ENCODE measurements at regions not wholly inside any gene's neighbourhood (a gene's known extent, or its start where the extent isn't known, plus 50 kb on each side); places are given as distances from the start of the nearest gene placed in this dataset.
A peak's percentile ranks its signal among the peaks of the same experiment; 100 is the strongest.

DNA sequence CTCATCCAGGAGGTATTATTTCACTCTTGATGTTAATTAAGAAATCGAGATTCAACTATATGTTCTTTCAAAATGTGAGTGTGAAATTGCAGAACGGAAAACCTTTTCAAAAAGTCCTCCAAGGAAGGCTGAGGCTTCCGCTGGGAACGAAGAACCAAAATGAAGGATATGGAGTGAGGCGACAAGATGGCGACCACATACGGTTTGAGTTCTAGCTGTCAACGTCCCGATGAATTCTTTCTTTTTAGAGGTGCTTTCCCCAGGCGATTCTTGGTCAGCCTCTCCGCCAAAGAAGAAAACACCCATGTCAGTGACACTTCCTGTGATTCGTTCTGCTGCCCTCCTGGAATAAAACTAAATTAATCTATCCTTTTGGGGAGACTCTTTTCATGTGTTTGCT lies 78.3 kb upstream of the ADAMTS16 start:
- Histone ChIP-seq H3K9ac (no peak overlapping the region), H4K20me1 (no peaks in the 10 kb centered on the region), H3K9me3 (replicated peaks in 1 of 11) (no peaks in the 10 kb centered on the region), H3K27ac (no peak overlapping the region), H3K4me1 (peaks cover 15 to 17% (median 16%) of the 10 kb centered on the region in 10 experiments), H3K4me2 (no peak overlapping the region), H3K4me3 (no peak overlapping the region), H3K27me3 (no peaks in the 10 kb centered on the region), H3K36me3 (no peaks in the 10 kb centered on the region)
- TF ChIP-seq Cebpa-rat (IDR thresholded peaks at IDR 0.05), result no peak

DNA sequence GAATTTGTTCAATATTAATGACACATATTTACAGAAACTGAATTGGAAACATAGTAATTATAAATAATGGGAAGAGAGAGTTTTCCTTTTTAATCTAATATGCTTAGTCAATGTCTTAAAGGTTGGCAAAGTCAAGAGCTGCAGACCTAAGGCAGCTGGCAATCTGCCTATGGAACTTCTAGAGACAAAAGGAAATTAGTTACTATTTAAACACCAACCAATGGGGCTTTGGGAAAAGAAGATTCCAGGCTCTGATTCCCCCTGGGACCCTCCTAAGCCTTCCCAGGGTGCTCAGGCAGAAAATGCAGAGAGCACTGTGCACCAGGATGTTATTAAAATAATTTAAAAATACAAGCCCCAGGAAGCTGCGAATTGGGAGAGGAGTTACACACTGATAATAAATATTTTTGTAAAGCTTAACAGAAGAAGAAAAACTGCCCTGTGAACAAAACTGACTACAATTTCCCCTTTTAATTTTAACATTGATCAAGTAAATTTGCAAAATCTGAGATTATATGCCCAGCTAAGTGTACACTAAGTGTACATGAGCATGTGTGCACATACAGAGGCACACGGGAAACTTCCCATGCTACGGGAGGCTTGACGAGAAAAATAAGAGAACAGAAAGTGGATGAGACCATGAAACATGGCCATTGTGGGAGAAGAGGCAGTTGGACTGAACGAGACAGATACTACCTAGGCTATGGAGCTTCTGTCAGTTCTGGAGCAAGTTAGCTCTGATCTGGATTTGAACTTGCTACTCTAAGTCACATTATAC lies 77.4 kb upstream of the ADAMTS16 start:
- peak overlapping the region in 1 of 11 experiments; percentile 14; a peak in 1 of 22 replicates for H3K4me2 ChIP-seq
- TF ChIP-seq Cebpa-rat (IDR thresholded peaks at IDR 0.05), result no peak
- H3K4me3 ChIP-seq, result no peak overlapping the region
- no peaks in the 10 kb centered on the region for H4K20me1 ChIP-seq
- no peak overlapping the region for H3K27ac ChIP-seq
- no peaks in the 10 kb centered on the region for H3K9me3 ChIP-seq (replicated peaks in 1 of 11)
- H3K4me1 ChIP-seq, result peaks cover 15 to 20% (median 17%) of the 10 kb centered on the region in 10 experiments
- H3K36me3 ChIP-seq, result no peaks in the 10 kb centered on the region
- H3K27me3 ChIP-seq, result no peaks in the 10 kb centered on the region
- no peak overlapping the region for H3K9ac ChIP-seq

DNA sequence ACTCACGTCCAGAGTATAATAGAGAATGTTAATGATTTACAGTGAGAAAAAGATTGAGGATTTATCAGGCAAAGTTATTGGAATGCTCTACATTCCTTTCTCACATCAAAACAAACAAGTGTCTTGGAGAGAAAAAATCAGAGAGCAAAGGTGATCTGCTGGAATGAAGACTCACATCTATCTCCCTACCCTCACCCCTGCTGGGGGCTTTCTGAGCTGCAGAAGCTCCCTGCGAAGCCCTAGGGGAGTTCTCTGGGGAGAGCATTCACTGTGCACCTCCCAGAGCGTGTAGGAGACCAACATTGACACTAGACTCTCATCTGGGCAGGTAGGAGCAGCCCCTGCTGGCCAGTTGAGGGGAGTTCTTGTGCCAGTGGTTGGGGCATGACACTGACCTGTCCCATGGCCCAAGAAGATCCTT lies 76.6 kb upstream of the ADAMTS16 start:
- Histone ChIP-seq H3K9me3 (replicated peaks in 1 of 11) (no peaks in the 10 kb centered on the region), H3K4me1 (peaks cover 15 to 20% (median 17%) of the 10 kb centered on the region in 10 experiments), H3K4me2 (no peak overlapping the region), H4K20me1 (no peaks in the 10 kb centered on the region), H3K36me3 (no peaks in the 10 kb centered on the region), H3K27me3 (no peaks in the 10 kb centered on the region), H3K27ac (no peak overlapping the region), H3K4me3 (no peak overlapping the region), H3K9ac (no peak overlapping the region)
- TF ChIP-seq Cebpa-rat (IDR thresholded peaks at IDR 0.05), result no peak

- Histone ChIP-seq H3K9me3 (replicated peaks in 1 of 11) (no peaks in the 10 kb centered on the region), H3K36me3 (no peaks in the 10 kb centered on the region), H4K20me1 (no peaks in the 10 kb centered on the region), H3K27me3 (no peaks in the 10 kb centered on the region), H3K27ac (peak overlapping the region in 4 of 11 experiments; percentile 40 to 59 (median 50); a peak in 4 of 22 replicates), H3K4me2 (peak overlapping the region in 10 of 11 experiments; percentile 11 to 80 (median 66); a peak in 17 of 22 replicates), H3K9ac (no peak overlapping the region), H3K4me3 (no peak overlapping the region), H3K4me1 (peaks cover 15 to 20% (median 17%) of the 10 kb centered on the region in 10 experiments)
- TF ChIP-seq Cebpa-rat (IDR thresholded peaks at IDR 0.05), result no peak
Measured at GRCh38 chr5:5065472-5065871, 74.7 kb upstream of the ADAMTS16 start.

GRCh38 chr5:5066276-5067186 lies 73.6 kb upstream of the ADAMTS16 start:
- Histone ChIP-seq H3K9ac (0 out of 22 replicates have a peak overlapping the region, but pooled peaks of 1 of the 11 experiments have one; percentile 4), H3K4me3 (no peak overlapping the region), H3K4me1 (peaks cover 15 to 20% (median 17%) of the 10 kb centered on the region in 10 experiments), H3K9me3 (replicated peaks in 1 of 11) (no peaks in the 10 kb centered on the region), H3K27ac (peak overlapping the region in 4 of 11 experiments; percentile 40 to 59 (median 50); a peak in 6 of 22 replicates), H3K27me3 (no peaks in the 10 kb centered on the region), H3K36me3 (no peaks in the 10 kb centered on the region), H4K20me1 (no peaks in the 10 kb centered on the region), H3K4me2 (peak overlapping the region; percentile 11 to 80 (median 66); a peak in 21 of 22 replicates)
- TF ChIP-seq Cebpa-rat (IDR thresholded peaks at IDR 0.05), result no peak; a peak in 1 of 22 replicates

DNA sequence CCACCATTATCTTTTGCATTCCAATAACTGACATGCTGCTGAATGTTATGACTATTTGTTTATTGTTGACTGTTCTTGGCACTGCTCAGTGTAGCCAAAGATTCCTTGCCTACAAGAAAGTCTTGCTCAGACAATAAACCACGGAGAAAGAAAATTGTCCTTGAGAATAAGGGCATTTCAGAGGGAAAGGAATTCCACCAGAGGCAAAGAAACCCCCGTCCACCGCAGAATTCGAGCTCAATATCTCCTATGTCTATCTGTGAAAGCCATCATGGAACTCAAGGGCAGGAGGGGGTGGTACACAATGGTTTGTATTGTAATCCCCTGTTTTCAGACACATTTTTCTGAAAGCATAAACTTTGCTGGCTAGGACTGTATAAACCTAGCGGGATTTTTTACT lies 70.3 kb upstream of the ADAMTS16 start:
- Histone ChIP-seq H3K4me2 (no peak overlapping the region), H3K27ac (no peak overlapping the region), H3K9me3 (replicated peaks in 1 of 11) (no peaks in the 10 kb centered on the region; a peak in 2 of 22 replicates), H3K27me3 (no peaks in the 10 kb centered on the region), H3K4me1 (peaks cover 15 to 20% (median 17%) of the 10 kb centered on the region in 10 experiments), H4K20me1 (no peaks in the 10 kb centered on the region), H3K4me3 (no peak overlapping the region), H3K9ac (no peak overlapping the region), H3K36me3 (no peaks in the 10 kb centered on the region)
- no peak for TF ChIP-seq Cebpa-rat (IDR thresholded peaks at IDR 0.05)

DNA sequence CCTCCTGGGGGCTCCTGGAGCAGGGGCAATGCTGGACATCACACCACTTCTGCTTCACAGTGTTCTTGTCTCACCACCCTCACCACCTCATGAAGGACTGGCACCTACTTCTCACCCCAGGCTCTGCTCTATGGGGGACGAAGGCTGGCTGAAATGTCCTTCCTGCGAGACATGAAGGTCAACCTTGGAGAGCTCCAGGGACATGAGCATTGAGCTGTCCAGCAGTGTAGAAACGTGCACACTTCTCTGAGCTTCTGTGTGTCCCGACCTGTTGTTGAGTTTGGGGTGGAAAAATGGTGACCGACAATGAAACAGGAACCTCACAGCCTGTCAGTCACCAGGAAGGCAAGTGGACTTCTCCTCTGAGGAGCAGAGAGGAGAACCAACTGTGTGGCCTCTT lies 68.6 kb upstream of the ADAMTS16 start:
- Histone ChIP-seq H3K9me3 (replicated peaks in 1 of 11) (no peaks in the 10 kb centered on the region; a peak in 2 of 22 replicates), H3K4me1 (peaks cover under 1 to 6% (median 4%) of the 10 kb centered on the region in 10 experiments; a peak in 18 of 20 replicates), H3K9ac (no peak overlapping the region), H4K20me1 (no peaks in the 10 kb centered on the region), H3K4me3 (no peak overlapping the region), H3K27ac (no peak overlapping the region), H3K4me2 (no peak overlapping the region), H3K36me3 (no peaks in the 10 kb centered on the region), H3K27me3 (no peaks in the 10 kb centered on the region)
- no peak for TF ChIP-seq Cebpa-rat (IDR thresholded peaks at IDR 0.05)

GRCh38 chr5:5077236-5077635 lies 62.9 kb upstream of the ADAMTS16 start:
- Histone ChIP-seq H3K27me3 (no peaks in the 10 kb centered on the region), H3K9ac (no peak overlapping the region)
- no peak for TF ChIP-seq Cebpa-rat (IDR thresholded peaks at IDR 0.05)

More at GRCh38 chr5:5077236-5077635, 62.9 kb upstream of the ADAMTS16 start:
- Histone ChIP-seq H3K27ac (no peak overlapping the region), H3K4me3 (no peak overlapping the region), H3K36me3 (no peaks in the 10 kb centered on the region), H3K4me2 (no peak overlapping the region), H3K4me1 (peaks cover 0 to 8% (median 0%) of the 10 kb centered on the region in 10 experiments; a peak in 3 of 20 replicates), H3K9me3 (replicated peaks in 1 of 11) (no peaks in the 10 kb centered on the region; a peak in 2 of 22 replicates), H4K20me1 (no peaks in the 10 kb centered on the region)

Data from BLaER1 treated with 17β-estradiol and CSF1 and Interleukin-3, amounts not matched to agents 10 nM and 100 nM (cell line).